ENCODE measurements at regions not wholly inside any gene's neighbourhood (a gene's known extent, or its start where the extent isn't known, plus 50 kb on each side); places are given as distances from the start of the nearest gene placed in this dataset.

DNA sequence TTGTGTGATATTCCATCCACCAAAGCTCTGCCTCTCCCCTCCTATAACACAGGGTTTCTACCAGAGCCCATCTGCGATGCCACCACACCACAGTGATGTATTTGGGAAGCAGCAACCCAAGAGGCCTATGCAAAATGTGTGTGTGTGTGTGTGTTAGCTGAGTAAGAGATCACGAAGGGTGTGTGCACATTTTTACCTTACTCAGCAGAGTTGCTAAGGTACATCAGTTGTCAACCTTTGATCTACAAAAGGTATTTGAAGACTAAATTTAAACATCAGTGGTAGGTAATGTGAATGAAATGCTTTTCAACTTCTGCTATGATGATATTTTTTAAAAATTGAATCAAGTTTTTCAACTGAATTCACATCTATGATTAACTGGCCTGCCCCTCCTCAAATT is 227.6 kb downstream of the FBXO15 start:
- no peak for DNase-seq (ENCODE audit: low read depth in 3 of 3)

DNA sequence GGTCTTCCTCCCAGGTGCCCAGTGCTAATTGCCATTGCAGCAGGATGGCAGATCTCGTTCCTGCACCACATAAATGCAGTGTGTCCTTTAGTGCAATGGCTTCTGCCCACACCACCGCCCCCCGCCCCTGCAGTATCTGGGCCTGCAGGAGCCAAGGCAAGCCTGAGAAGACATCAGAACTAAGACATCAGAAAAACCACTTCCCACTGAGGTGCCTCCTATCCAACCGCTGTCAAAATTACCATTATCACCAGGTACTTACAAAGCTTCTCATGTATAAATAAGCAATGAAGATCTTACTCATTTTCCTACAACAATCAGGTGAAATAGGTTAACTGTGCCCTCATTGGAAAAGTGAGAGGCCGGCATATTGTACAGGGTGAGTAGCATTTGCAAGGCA is 228.8 kb downstream of the FBXO15 start:
- no peak for DNase-seq (ENCODE audit: low read depth in 3 of 3)

DNA sequence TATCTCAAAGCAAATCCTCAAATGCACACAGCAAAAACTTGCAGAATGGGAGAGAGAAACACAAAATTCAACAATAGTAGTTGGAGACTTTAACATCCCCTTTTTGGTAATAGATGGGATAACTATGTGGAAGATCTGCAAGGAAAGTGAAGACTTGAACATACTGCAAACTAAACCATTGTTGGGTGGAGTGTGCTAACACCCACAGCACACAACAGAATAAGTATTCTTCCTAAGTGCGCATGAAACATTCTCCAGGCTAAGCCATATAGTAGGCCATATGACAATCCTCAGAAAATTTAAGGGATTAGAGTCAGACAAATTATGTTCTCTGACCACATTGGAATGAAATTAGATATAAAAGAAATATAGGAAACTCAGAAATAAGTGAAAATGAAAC is 230.6 kb downstream of the FBXO15 start:
- no peak for DNase-seq (ENCODE audit: low read depth in 3 of 3)

DNA sequence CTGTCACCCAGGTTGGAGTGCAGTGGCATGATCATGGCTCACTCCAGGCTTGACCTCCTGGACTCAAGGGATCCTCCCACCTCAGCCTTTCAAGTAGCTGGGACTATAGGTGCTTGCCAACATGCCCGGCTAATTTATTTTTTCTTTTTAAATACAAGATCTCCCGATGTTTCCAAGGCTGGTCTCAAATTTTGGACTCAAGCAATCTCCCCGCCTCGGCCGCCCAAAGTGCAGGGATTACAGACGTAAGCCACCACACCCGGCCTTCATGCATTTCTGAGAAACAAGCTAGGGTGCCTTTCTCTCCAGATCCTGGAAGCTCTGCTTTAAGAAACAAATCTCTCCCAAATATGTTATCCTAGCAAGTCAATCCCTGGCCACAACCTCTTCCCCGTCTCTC is 234.1 kb downstream of the FBXO15 start:
- DNase-seq (ENCODE audit: low read depth in 3 of 3): no peak

DNA sequence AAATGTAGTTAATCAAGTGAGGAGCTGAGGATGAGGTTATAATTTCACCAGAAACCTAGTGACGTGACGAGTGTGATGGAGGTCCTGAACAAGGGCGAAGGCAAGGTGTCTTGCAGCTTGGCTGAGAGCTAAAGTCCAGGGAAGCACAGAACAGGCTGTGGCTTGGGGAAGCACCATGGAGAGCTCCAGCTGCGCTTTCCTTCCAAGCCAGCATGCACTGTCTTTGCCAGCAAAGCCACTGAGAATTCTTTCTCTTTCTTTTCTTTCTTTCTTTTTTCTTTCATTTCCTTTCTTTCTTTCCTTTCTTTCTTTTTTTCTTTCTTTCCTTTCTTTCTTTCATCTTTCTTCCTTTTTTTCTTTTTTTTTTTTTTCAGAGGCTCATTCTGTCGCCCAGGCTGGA is 239.3 kb downstream of the FBXO15 start:
- no peak for DNase-seq (ENCODE audit: low read depth in 3 of 3)

DNA sequence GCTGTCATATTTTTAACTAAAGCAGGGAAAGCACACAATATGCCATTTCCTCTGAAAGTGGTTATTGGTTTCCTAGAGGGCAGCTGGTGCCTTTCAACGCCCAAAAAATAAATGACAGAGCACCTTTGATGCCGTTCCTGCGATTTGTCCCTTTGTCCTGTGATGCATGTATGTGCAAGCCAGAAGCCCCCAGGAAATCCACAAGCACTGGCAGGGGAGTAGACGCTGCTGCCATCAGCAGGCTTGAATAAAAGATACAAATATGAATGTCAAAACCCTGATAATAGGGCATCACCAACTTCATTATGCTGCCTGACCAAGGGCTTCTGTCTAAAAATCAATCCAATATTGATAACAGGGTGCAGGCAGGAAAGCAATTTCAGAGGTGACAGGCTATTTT is 246.1 kb downstream of the FBXO15 start:
- no peak for DNase-seq (ENCODE audit: low read depth in 3 of 3)

DNA sequence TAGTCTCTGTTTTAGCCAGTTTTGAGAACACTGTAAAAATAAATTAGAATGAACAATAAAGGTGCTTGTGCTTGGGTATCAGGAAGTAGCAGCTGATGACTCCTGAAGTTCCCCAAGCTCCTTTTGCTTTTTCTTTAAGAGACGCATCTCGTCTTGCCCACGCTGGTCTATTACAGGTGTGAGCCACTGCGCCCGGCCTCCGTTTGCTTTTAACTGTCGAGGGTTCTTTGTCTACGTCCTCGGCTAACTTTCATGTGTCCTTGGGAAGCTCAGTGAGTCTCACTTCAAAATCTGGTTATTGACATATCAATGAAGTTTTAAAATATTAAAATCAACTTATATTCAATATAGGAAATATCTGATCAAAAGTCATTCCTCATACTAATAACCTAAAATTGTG is 246.5 kb downstream of the FBXO15 start:
- DNase-seq (ENCODE audit: low read depth in 3 of 3): no peak

DNA sequence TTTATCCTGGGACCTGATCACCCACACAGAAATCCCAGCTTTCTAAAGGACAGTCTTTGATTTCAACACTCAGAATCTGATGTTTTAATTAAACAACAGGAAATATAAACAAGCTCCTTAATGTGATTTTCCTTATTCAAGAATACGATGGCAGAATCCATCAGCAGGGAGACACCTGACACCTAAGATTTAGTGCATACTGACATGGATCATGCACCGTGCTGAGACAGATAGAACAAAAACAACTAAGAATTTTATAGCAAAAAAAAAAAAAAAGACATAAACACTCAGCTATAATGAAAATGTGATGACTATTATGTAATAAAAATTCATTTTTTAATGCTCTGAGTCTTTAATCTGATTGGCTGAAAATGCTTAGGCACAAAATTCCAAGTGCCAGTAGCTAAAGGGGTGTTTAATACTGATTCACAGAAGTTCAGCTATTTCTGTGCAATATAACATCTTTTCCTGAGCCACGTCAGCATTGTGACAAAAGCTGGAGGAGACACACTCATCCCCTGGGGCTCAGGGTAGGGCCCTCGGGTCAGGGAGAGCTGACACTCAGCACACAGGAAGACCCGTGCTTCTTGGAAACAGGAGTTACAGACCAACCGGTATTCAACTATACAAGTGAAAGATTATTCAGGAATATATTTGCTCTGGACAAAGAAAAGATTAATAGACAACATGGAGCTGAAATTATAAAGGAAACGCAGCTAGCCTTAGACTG is 247.4 kb downstream of the FBXO15 start:
- DNase-seq (ENCODE audit: low read depth in 3 of 3): no peak

DNA sequence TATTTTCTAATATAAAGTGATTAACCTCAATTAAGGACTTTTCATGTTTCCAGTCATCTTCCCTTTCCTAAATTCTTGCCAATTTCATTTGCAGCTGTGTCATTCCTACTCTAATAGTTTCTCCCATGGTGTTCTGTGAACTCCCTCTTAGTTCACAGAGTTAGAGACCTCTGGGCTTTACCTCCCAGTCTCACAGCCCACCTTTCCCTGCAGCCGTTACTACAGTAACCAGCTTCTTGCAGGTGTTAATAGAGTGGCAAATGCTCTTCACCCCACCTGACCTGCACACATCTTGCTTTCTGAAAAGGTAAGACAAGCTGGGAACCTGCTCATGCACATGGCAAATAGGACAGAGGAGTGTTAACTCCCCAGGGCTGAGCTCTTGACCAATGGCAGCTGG is 250.1 kb downstream of the FBXO15 start:
- no peak for DNase-seq (ENCODE audit: low read depth in 3 of 3)

DNA sequence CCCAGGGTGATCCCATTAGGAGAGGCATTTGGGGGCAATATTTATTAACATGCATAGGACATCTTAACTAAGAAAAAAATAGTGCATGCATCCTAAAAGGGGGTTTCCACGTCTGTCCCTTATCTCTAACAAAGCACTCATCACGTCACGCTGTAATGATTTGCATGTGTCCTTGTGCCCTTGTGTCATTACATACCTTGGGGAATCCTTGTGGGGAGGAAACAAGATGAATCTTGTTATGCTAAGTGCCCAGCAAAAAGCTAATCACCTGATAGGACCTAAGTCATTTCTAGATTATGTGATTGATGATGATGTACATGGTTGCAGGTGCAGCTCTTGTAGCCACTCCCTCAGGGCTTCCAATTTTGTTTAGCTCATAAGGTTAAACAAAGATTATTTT is 250.9 kb downstream of the FBXO15 start:
- DNase-seq (ENCODE audit: low read depth in 3 of 3): no peak

DNA sequence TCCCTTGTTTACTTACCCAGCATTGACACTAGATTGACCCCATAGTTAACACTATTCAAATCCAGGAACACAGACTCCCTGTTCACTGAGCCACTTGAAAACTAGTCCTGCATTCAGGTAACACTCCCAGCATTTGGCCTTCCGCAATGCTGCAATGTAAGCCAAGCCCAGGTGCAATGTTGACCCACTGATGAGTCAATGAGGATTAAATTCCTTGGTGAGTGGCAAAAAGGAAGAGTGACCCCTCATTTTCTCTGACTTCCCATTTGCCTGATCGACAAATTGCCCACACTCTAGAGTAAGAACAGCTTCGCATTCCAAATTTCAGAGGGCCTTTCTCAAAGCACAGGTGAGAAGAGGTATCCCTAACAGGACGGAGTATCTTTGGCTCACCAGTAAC is 251.9 kb downstream of the FBXO15 start:
- no peak for DNase-seq (ENCODE audit: low read depth in 3 of 3)

DNA sequence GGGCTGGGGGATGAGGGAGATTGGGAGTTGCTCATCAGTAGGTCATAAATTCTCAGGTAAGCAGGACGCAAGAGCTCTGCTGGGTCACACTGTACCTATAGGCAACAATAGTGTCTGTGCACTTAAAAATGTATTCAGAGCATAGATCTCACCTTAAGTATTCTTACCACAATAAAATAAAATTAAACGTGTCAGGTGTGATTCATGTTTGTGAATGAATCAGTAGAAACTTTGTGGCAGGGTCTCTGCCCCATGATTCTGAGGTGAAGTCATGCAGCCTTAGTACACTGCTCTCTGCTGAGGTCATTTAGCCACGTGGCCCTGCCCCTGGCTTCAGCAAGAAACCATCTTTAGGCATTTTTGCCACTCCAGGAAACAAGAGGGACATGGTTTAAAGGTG is 253.8 kb downstream of the FBXO15 start:
- peak in 1 of 3 donors; percentile 1 for DNase-seq (ENCODE audit: low read depth in 3 of 3)

DNA sequence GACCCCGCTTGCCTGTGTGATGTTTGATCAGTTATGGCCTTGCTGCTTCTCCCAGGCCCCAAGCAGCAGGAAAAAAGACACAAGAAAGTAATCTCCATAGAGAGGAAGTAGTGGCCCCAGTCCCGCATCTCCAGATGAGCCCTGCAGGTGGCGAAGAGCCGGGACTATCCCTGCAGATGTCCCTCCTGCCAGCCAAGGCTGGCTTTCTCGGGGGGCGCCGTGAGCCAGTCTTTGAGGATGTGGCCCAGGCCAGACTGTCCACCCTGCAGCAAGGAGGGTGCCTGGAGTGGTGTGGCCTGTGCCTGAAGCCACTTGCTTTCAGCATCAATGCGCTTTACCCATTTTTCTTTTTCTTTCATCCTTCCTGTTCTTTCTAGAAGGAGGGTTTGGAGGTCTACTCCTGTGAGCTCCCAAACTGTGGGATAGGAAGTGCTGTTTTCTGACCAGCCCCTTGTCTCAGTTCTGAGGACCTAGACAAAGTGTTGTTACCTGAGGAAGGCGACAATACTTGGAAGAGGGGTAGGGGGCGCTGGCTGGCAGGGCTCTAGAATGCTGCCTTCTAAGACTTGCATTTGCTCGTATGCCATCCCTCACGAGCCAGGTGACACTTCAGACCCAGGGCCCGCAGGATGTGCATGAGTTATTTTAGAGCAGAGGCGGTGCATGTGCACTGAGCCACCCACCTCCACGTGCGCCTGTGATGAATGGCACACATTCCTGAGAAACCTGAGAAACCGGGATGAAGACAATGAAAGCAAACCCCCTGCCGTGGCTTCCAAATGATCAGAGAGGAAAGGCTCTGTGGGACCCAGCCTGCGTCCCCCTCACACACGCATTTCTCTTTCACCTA is 255.8 kb downstream of the FBXO15 start:
- no peak for DNase-seq (ENCODE audit: low read depth in 3 of 3)

DNA sequence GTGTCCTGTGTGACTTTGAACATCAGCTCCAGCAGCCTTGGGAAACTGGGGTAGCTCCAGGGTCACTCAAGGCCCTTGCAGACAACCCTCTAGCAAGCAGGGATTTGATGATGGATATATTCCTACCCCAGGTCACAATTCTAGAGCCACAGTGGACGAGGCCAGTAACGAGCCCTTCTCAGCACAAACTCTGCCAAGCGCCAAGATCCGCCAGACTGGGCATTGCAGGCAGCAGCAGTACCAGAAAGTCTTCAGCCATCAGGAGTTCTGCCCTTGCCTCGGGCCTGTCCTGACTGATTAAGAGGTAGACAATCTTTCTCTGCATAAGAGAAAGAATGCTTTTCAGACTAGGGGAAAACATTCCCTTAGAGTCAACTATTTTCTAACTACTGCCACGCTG is 259.1 kb downstream of the FBXO15 start:
- DNase-seq (ENCODE audit: low read depth in 3 of 3): no peak

DNA sequence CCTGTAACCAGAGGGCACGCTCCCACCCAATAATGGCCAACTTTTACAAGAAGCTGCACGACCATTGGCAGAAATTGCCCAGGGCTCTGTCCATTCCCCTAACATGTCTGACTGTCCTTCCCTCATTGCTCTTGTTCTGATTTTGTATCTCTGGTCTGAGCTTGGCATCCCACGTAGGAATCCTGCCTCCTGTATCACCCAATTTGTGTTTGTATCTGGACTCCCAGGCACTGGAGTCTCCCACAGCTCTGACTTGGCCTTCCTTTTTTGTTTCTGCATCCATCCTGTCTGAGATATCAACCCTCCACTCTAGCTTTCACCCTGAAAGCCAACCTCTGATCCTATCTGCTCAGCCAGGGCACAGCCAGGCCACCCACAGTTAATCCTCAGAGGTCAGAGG is 259.8 kb downstream of the FBXO15 start:
- no peak for DNase-seq (ENCODE audit: low read depth in 3 of 3)

DNA sequence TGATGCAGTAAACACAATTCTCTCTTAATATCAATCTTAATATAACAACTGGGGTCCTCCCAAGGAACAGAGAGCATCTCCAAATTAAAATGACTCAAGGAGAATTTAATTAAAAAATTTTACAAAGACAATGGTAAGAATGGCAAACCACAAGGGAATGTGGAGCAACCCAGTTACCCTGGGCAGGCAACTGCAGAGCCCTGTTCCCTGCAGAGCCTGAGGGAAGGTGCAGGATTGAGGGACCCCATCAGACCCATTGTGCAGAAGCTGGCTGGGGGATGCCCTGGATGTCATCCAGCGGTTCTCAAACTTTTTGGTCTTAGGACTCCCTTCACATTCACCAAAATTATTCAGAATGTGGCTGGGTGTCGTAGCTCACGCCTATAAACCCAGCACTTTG is 262.8 kb downstream of the FBXO15 start:
- DNase-seq (ENCODE audit: low read depth in 3 of 3): no peak

DNA sequence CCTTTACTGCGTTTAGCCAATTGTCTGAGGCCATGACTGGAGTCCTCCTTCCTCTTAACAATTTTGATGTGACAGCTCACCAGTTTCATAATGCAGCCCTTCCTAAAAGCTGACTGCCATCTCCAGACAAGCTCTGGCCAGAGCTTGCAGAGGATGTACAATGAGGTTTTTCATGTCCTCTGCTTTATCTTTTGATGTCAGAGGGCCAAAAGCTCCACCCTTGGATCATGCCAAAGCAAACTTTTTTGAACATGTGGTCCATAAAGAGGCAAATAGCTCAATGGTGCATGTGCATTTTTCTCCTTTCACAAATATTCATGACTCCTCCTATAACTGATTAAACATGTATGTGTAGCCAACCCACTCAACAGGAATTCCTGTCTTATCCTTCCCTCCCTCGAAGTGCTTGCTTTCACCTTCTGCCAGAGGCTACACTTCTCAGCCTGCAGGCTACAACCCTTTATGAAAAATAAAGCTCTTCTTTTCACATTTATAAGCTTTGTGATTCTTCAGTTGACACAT is 266.2 kb downstream of the FBXO15 start:
- DNase-seq (ENCODE audit: low read depth in 3 of 3): no peak

DNA sequence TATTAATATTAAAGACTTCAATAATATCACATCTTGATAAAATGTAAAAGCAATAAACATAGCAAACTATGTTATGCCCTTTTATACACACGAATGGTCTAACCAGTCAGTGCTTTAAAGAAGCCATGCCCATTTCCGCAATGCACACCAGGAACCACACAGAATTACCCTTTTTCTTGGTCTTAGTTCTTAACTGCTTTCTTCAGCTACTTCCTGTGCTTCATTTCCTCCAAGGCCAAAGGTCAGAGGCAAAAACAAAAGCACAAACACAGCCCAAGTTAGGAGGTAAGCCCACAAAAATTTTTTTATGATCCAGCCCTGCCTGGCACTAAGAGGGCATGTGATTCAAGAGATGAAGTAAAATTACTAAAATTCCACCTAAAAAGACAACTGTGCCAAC is 267.2 kb downstream of the FBXO15 start:
- no peak for DNase-seq (ENCODE audit: low read depth in 3 of 3)

DNA sequence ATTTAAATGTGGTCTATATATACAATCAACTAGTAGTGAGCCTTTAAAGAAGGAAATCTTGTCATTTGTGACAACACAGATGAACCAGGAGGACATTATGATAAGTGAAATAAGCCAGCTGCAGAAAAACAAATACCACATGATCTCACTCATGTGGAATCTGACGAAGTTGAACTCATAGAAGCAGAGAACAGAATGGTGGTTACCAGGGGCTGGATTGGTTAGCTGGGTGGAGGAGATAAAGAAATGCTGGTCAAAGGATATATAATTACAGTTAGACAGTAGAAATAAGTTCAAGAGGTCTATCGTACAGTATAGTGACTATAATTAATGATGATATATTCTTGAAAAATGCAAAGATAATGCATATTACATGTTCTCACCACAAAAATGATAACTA is 267.9 kb downstream of the FBXO15 start:
- DNase-seq (ENCODE audit: low read depth in 3 of 3): no peak

DNA sequence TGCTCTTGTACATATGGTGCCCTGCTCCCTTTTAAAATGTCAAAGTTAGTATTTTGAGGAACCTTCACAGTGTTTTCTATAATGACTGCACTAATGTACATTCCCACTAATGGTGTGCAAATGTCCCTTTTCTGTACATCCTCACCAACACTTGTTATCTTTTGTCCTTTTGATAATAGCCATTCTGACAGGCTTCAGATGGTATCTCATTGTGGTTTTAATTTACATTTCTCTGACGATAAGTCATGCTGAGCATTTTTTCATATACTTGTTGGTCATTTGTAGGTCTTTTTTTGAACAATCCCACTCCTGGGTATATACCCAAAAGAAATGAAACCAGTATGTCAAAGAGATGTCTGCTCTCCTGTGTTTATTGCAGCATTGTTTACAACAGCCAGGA is 268.3 kb downstream of the FBXO15 start:
- no peak for DNase-seq (ENCODE audit: low read depth in 3 of 3)

DNA sequence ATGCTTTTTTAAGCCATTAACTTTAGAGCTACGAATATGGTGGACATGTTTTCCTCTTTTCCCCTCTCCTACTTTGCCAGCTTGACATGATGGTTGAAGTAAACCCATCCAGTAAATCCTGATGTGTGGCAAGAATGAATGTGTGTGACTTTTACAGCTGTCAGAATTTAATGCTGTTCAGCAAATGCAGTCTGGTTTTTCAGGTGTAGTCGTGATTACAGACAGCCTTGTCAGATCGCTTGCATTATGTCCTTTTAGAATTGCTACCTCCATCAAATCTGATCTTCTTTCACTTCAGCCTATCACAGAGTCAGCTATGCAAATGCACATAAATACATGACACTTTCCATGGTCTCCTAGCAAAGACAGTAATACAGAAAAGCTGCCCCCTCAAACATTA is 278.5 kb downstream of the FBXO15 start:
- no peak for DNase-seq (ENCODE audit: low read depth in 3 of 3)

DNA sequence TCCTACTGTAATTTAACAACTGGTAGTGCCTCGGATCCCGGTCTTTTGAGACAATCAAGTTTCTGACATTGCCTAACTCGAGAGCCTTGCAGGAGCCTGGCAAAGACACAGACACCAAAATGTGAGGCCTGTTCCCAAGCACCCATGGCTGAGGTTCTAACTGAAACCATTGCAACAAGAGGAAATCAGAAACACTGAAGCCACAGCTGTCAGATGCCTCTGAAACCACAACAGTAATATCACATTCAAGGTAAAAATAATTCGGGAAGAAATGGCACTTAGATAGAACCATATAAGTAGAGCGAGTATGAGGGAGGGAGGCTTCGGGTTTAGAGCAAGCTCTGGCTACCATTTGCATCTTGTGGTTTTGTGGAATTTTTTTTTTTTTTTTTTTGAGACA is 285.9 kb downstream of the FBXO15 start:
- no peak for DNase-seq (ENCODE audit: low read depth in 3 of 3)

DNA sequence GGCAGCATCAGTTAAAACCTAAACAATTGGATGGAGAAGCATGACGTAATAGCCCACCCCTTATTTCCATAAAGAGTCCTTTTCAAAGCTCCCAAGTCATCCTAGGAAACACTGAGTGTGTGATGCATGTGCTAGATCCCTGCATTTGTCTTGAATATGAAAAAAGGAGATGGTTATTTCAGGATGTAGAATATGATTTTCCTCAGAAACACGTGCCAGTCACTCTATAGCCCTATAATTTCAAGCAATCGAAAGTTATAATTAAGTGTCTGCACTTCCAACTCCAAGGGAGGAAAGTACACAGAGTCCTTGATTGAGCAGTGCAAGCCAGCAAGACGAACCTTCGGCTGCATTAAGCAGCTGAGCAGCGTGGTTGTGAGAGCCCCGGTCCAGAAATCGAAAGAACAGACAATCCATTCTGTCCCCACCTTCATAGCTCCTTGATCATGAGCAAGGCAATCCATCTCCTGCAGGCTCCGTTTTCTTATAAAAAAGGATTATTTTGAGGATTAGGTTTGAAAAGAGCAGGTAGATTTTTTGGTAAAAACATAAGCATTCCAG is 287.7 kb downstream of the FBXO15 start:
- no peak for DNase-seq (ENCODE audit: low read depth in 3 of 3)

All from stimulated activated CD4-positive, alpha-beta T cell treated with anti-CD3 and anti-CD28 coated beads, TNF-alpha, amount 100 ng/mL, for 48 hours (primary cell).